HAP-1 (cell line): ENCODE measurements at regions not wholly inside any gene's neighbourhood (a gene's known extent, or its start where the extent isn't known, plus 50 kb on each side); places are given as distances from the start of the nearest gene placed in this dataset.
"Not testable (repeated sequence)": the region's sequence is repeated elsewhere in the genome, so short reads cannot be mapped to it uniquely, and the experiment has no call there.

ENCODE experiments used
- DNase-seq, 2 experiments: peaks; one replicate each; pipeline ENCODE4 v3.0.0-alpha.2; 2016 to 2020; ENCODE audit warnings: low spot score in 2 of 2
- H3K27me3 ChIP-seq: fragments of 250-450 bp; sonication (Bioruptor Pico); 2 replicates; pipeline ENCODE4 v1.5.1; 2020; ENCODE audit warnings: low read depth, mild to moderate bottlenecking, moderate library complexity
- H3K36me3 ChIP-seq: fragments of 250-450 bp; sonication (Bioruptor Pico); replicated peaks from 2 replicates; pipeline ENCODE4 v1.5.1; 2020; ENCODE audit warnings: mild to moderate bottlenecking
- H3K4me1 ChIP-seq: fragments of 250-450 bp; sonication (Bioruptor Pico); 2 replicates; pipeline ENCODE4 v1.5.1; 2020; ENCODE audit warnings: mild to moderate bottlenecking
- H3K4me3 ChIP-seq: fragments of 250-450 bp; sonication (Bioruptor Pico); 2 replicates; pipeline ENCODE4 v1.5.1; 2020; ENCODE audit warnings: mild to moderate bottlenecking, moderate library complexity
- H3K9me3 ChIP-seq: fragments of 250-450 bp; sonication (Bioruptor Pico); 2 replicates; pipeline ENCODE4 v1.5.1; 2020; ENCODE audit warnings: mild to moderate bottlenecking, moderate library complexity
- in situ Hi-C: fragments of 300-500 bp; cut with MboI; formaldehyde crosslinking; loops from 3 replicates; pipeline ENCODE4 v1.14.3; 2020; ENCODE audit warnings: low sequenced_read_pairs, inconsistent platforms, mixed read lengths

DNA sequence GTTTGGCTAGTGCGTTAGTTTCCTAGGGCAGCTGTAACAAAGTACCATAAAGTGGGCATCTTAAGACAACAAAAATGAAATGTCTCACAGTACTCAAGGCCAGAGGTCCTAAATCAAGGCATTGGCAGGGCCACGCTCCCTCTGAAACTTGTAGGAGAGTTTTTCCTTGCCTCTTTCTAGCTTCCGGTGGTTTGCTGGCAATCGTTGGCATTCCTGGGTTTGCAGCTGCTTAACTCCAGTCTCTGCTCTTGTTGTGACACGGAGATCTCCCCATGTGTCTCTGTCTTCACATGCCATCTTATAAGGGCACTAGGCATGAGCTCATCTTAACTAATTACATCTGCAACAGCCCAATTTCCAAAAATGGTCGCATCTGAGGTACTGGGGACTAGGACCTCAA lies 362.0 kb upstream of the BOD1L1 start:
- H3K4me1 ChIP-seq, result no peaks in the 10 kb centered on the region

DNA sequence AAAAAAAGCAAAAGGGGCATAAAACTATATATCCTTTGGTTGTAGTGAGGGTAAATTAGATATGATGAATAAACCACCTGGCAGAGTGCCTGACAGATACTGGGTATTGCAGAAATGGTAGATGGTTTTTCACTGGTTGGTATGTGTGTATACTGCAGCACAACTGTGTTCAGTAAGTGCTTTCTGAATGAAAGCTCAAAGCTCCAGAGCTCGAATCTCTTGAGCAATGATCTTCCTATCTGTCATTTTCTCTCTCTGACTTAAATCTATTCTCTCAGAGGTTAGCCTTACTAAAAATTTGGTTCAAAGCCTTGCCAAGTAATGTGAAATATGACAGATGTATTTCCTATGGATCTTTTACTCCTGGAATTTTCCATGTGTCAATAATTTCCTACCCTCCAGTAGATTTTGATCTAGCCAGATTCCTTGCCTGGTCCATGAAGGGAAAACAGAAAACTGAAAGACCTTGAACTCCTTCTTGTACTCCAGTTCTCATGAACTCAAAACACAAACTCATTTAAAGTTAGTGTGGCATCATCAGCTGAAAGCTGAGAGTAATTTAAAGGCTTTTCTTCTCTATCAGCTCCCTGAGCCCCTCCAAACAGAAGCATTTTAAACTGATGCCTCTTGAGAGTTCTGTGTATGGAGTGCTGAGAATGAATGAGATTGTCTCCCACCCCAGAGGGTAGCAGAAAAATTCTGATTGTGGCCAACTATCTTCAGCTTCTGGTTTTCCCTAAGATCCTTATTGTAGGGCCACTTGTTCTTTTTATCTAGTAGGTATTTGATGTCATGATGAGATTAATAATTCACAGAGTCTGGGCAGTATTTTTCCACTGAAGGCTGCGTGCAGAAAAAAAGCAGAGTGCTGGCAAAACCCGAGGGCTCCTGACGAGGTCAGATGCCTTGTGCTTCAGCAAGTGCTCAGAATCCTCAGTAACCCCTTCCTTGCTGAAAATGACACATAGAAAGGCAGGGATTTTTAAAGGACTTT lies 363.4 kb upstream of the BOD1L1 start:
- no peak overlapping the region for H3K4me3 ChIP-seq
- no peaks in the 10 kb centered on the region for H3K4me1 ChIP-seq
- no peaks in the 10 kb centered on the region for H3K9me3 ChIP-seq
- in situ Hi-C loops, result no loop called here
- DNase-seq, result no peak
- H3K36me3 ChIP-seq, result no peaks in the 10 kb centered on the region
- H3K27me3 ChIP-seq, result no peaks in the 10 kb centered on the region

More for the DNA sequence above, 362.0 kb upstream of the BOD1L1 start:
- Histone ChIP-seq H3K9me3 (no peaks in the 10 kb centered on the region), H3K4me3 (no peak overlapping the region), H3K36me3 (no peaks in the 10 kb centered on the region), H3K27me3 (no peaks in the 10 kb centered on the region)
- in situ Hi-C loops, result no loop called here
- no peak for DNase-seq

DNA sequence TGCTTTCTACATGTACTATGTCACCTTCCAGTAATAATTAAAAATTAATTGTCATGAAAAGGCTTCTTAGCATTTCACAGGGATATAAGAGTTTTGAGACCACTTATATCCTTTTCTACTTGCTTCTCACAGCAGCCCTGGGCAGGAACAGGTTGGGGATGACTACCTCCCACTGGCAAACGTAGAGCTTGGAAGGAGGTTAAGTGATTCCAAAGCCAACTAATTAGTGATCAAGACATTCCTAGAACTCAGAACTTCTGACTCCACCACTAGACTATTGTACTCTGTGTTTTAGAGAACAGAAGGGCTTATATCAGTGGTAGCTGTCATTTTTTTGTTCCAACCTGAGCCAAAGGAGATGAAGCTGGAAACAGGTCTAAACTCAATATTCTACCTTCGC lies 364.5 kb upstream of the BOD1L1 start:
- no peaks in the 10 kb centered on the region for H3K36me3 ChIP-seq
- H3K4me3 ChIP-seq, result no peak overlapping the region
- in situ Hi-C loops, result no loop called here
- no peaks in the 10 kb centered on the region for H3K9me3 ChIP-seq
- H3K27me3 ChIP-seq, result no peaks in the 10 kb centered on the region
- DNase-seq, result no peak
- H3K4me1 ChIP-seq, result no peaks in the 10 kb centered on the region

DNA sequence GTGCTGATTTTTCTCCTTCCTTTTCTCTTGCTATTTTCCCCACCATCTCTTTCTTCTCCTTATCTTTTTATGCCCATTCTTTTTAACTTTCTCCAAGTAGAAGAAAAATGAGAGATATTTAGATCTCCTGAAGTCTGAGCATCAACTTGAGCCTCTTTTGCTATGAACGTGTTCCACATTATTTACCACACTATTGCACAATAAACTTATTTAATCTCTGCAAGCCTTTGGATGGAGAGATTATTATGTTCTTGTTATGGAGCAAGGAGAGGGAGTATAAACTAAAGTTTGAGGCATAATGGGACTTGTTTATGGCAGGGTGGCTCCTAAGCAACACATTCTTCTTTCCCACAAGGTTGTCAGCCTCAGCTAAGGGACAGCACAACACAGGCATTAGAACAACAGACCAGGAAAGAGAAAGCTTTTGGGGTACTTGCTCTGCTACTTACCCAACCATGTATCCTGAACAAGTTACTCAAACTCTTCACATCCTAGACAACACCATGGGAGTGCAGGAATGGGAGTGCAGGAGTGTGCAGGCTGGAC lies 365.5 kb upstream of the BOD1L1 start:
- DNase-seq, result no peak
- in situ Hi-C loops, result no loop called here
- no peak overlapping the region for H3K4me3 ChIP-seq
- H3K4me1 ChIP-seq, result no peaks in the 10 kb centered on the region
- H3K27me3 ChIP-seq, result no peaks in the 10 kb centered on the region
- no peaks in the 10 kb centered on the region for H3K36me3 ChIP-seq
- H3K9me3 ChIP-seq, result no peaks in the 10 kb centered on the region

DNA sequence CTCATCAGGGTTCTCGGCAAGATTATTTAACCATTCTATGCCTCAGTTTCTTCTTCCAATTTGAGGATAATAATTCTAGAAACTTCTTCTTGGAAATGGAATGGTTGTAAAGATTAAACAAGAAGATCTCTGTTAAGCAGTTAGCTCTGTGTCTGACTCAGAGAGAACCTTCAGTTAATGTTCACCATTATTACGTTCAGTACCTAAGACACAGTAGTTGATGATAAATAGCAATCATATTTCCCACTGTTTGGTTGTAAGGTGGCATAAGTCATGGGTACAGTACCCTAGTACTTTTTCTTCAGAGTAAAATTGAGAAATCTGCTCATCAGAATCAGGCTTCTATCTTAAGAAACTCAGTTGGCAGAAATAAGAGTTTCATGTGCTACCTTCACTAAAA lies 366.5 kb upstream of the BOD1L1 start:
- Histone ChIP-seq H3K4me3 (no peak overlapping the region), H3K9me3 (no peaks in the 10 kb centered on the region), H3K4me1 (no peaks in the 10 kb centered on the region), H3K27me3 (no peaks in the 10 kb centered on the region), H3K36me3 (no peaks in the 10 kb centered on the region)
- no peak for DNase-seq
- in situ Hi-C loops, result no loop called here

DNA sequence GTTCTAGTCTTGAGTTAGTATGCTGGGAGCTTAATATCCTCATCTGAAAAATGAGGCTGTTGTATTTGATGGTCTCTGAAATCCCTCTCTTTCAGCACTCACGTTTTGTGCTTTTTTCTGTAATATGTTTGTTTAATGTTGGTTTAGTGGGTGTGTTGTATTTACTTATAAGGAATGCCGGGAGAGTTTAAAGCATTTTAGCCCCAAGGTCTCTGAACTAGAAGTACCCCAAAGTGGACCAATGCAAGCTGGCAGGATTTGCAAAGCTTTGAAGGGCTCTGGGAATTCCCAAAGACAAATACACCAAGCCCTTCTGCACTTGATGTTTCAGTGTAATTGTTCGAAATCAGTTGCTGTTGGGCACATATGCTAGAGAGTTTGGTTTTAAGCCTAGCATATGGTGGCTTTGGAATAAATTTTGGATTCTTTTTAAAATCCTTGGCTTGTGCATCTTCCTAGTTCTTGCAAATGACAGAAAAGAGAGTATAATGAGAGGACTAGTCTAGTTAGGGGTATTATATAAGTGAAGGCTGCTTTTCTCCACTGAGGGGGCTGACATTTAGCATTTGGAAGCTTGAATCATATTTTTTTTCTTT lies 371.4 kb upstream of the BOD1L1 start:
- Histone ChIP-seq H3K9me3 (no peaks in the 10 kb centered on the region), H3K4me3 (no peak overlapping the region), H3K4me1 (no peaks in the 10 kb centered on the region), H3K27me3 (no peaks in the 10 kb centered on the region), H3K36me3 (no peaks in the 10 kb centered on the region)
- in situ Hi-C loops, result no loop called here
- DNase-seq, result no peak

DNA sequence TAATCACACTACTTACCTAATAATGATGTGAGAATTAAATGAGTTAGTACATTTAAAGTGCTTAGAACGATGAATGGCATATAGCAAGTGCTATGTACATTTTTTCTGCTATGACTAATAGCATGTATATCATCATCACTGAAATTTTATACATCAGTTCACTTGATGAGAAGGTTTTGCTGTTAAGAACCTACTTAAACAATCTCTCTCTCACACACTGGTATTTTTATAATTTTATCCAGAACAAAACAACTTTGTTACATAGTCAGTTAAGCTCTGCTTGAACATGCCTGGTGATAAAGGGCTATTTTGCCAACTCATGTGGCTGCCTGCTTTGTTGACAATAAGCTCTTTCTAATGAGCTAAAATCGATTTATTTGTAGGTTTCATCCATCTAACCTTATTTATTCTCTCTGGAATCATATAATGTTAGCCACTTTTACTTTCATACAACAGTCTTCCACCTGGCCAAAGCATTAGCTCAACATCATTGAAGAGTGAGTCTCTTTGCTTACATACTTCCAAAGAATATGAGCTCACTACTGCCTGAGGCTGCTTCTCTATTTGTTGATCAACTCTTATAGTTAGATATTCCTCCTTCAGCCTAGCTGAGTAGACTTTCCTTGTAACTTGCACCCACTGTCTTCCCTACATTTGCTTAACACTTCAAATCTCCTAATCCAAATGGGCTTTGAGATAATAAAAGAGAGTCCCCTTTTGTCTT lies 372.7 kb upstream of the BOD1L1 start:
- no peaks in the 10 kb centered on the region for H3K9me3 ChIP-seq
- in situ Hi-C loops, result no loop called here
- no peak for DNase-seq
- no peaks in the 10 kb centered on the region for H3K27me3 ChIP-seq
- H3K4me3 ChIP-seq, result no peak overlapping the region
- no peaks in the 10 kb centered on the region for H3K4me1 ChIP-seq
- H3K36me3 ChIP-seq, result no peaks in the 10 kb centered on the region

DNA sequence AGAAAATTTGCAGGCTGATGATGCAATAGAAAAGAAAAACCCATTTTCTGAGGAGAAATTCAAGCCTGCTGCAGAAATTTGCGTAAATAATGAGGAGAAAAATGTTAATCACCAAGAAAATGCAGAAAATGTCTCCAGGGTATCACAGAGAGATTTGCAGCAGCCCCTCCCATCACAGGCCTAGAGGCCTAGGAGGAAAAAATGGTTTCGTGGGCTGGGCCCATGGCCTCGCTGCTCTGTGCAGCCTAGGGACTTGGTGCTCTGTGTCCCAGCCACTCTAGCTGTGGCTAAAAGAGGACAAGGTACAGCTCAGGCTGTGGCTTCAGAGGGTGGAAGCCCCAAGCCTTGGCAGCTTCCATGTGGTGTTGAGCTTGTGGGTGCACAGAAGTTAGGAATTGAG lies 374.8 kb upstream of the BOD1L1 start:
- H3K4me3 ChIP-seq, in situ Hi-C loops, H3K9me3 ChIP-seq, H3K36me3 ChIP-seq, DNase-seq, H3K27me3 ChIP-seq, H3K4me1 ChIP-seq: not testable (repeated sequence)

DNA sequence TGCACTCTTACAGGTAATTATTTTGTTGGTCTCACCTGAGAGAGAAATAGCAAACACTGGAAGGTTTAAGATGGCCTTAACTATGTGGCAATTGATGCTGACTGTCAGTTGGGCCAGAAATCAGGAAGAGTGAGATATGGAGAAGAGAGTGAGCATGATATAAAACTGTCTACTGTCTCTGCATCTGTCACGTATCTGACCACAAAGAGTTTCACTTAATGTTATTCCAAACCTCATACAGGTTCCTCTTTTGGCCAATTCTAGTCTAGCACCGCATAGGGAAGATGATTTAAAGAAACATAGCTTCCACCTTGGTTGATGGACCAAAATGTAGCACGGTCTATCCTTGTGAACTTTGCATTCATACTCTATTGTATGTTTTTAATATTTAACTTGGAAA lies 381.0 kb upstream of the BOD1L1 start:
- Histone ChIP-seq H3K4me3 (no peak overlapping the region), H3K4me1 (no peaks in the 10 kb centered on the region), H3K36me3 (no peaks in the 10 kb centered on the region), H3K9me3 (no peaks in the 10 kb centered on the region), H3K27me3 (no peaks in the 10 kb centered on the region)
- no peak for DNase-seq
- in situ Hi-C loops, result no loop called here

DNA sequence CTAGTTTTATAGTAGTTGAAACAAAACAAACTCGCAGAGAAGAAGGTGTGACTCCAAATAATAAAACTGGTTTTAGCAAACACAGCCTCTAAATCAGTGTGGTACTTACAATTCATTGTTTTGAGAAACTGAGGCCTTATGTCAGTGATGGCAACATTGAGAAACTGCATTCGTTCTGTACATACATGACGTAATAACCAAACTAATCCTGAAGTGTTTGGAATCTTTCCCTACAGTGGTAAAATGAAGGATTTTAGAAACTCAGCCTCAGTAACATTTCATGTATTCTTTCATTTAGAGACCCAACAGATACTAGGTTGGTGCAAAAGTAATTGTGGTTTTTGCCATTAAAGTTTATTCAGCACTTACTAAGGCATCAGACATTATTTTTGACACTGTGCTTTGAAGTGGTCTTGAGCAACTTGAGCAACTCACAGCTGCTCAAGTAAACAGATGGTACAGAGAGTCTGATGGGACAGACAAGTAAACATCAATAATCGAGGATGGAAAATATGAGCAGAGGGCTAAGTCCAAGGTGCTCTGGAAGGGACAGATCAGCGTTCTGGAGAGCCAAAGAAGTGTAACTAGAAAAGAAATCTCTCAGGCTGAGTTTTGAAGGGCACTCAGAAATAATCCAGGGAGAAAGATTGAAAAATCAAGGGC lies 390.8 kb upstream of the BOD1L1 start:
- Histone ChIP-seq H3K4me3 (no peak overlapping the region), H3K4me1 (no peaks in the 10 kb centered on the region), H3K36me3 (no peaks in the 10 kb centered on the region), H3K27me3 (no peaks in the 10 kb centered on the region), H3K9me3 (no peaks in the 10 kb centered on the region)
- DNase-seq, result no peak
- in situ Hi-C loops, result no loop called here

DNA sequence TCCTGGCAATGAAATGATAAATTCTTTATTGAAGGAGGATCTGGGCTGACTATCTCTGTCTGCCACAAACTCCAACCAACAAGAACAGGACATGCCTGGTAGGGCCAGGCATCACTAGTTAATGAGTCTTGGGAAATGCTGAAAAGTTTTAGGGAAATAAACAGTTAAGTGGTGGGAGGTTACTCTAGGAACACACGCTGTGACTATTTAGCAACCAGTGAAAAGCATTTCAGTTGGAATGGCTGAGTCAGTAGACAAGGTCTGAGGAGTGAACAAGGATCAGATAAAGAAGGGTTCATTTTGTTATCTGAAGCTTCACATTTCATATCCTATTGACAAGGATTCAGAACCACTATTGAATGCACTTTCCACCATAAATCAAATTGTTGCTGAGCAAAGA lies 394.9 kb upstream of the BOD1L1 start:
- no peaks in the 10 kb centered on the region for H3K36me3 ChIP-seq
- in situ Hi-C loops, result no loop called here
- no peaks in the 10 kb centered on the region for H3K9me3 ChIP-seq
- no peaks in the 10 kb centered on the region for H3K4me1 ChIP-seq
- no peaks in the 10 kb centered on the region for H3K27me3 ChIP-seq
- H3K4me3 ChIP-seq, result no peak overlapping the region
- no peak for DNase-seq

DNA sequence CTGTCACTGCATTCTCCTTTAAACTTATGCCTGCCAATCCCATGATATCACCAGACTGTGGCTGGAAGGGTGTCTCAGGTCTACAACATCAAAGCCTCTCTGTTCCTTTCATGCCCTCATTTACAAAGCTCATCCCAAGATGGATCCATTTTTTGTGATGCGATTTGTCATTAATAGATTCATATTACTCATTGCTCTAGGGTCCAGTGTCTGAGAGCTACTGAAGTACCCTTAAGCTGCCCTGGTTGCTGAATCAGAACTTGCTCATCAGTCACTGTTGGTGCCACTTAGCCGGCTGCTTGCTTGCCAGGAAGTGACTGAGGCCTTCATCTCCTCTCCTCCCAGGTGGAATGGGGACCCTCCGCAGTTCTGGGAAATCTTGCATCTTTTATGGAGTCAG lies 395.5 kb upstream of the BOD1L1 start:
- in situ Hi-C loops, result no loop called here
- no peaks in the 10 kb centered on the region for H3K4me1 ChIP-seq
- no peaks in the 10 kb centered on the region for H3K27me3 ChIP-seq
- H3K9me3 ChIP-seq, result no peaks in the 10 kb centered on the region
- no peak for DNase-seq
- H3K36me3 ChIP-seq, result no peaks in the 10 kb centered on the region
- H3K4me3 ChIP-seq, result no peak overlapping the region

DNA sequence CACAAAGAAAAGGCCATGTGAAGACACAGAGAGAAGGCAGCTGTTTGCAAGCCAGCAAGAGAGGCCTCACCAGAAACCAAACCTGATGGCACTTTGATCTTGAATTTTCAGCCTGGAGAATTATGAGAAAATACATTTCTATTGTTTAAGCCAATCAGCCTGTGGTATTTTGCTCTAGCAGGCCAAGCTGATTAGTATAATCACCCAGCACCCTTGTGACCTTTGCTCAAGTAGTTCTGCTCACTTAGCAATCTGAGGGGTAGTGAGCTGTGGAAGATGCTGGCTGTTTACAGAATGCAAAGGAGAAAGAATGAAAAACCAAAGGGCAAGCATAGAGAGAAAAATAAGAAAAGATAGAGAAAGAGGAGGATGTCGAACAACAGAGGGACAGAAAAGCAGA lies 396.4 kb upstream of the BOD1L1 start:
- no peak for DNase-seq
- Histone ChIP-seq H3K9me3 (no peaks in the 10 kb centered on the region), H3K36me3 (no peaks in the 10 kb centered on the region), H3K27me3 (no peaks in the 10 kb centered on the region), H3K4me1 (no peaks in the 10 kb centered on the region), H3K4me3 (no peak overlapping the region)
- in situ Hi-C loops, result no loop called here
